ENCODE measurements at regions not wholly inside any gene's neighbourhood (a gene's known extent, or its start where the extent isn't known, plus 50 kb on each side); places are given as distances from the start of the nearest gene placed in this dataset.

DNA sequence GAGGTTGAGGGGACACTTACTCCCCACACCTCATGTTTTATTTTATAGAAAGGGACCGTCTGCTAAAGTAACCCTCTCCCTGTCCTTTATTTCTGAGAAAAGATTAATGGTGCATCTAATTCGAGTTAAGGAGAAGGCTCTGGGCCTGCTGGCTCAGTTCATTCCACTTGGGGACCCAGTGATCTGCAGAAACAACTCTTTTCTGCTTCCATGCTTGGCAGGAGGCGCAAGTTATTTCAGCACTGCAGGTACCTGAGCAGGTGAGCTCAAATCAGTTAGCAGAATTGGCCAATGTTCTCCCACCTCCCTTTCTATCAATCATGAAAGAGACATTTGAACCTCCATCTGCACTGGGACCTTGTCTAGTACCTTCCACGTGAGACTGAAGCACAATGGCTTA is 396.1 kb downstream of the SFMBT2 start:
- TF ChIP-seq EP300 (IDR thresholded peaks at IDR 0.05; ENCODE audit: borderline replicate concordance) (no peak), FOXM1 (IDR thresholded peaks at IDR 0.05; ENCODE audit: borderline replicate concordance, low read depth) (no peak), TEAD4 (IDR thresholded peaks at IDR 0.05) (no peak), ZBTB7A (IDR thresholded peaks at IDR 0.05; ENCODE audit: low read depth) (no peak)
- TF ChIP-seq, protein P1, sequence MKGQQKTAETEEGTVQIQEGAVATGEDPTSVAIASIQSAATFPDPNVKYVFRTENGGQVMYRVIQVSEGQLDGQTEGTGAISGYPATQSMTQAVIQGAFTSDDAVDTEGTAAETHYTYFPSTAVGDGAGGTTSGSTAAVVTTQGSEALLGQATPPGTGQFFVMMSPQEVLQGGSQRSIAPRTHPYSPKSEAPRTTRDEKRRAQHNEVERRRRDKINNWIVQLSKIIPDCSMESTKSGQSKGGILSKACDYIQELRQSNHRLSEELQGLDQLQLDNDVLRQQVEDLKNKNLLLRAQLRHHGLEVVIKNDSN (IDR thresholded peaks at IDR 0.05): no peak
- TF ChIP-seq, protein P2, sequence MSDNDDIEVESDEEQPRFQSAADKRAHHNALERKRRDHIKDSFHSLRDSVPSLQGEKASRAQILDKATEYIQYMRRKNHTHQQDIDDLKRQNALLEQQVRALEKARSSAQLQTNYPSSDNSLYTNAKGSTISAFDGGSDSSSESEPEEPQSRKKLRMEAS (IDR thresholded peaks at IDR 0.05): no peak

DNA sequence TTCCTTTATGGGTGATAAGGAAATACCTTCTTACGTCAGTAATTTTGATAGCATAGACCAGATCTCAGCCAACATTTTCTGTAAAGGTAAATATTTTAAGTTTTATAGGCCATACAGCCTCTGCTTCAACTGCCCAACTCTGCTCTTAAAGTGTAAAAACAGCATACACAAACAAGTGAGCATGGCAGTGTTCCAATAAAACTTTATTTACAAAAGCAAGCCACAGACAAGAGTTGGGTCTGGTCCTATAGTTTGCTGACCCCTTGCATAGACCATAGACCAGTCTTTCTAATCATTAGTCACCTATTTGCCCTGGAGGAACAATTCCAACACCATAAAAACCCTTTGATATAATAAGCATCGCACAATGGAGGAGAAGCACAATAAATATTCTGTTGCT is 398.8 kb downstream of the SFMBT2 start:
- TF ChIP-seq CEBPB (IDR thresholded peaks at IDR 0.05) (no peak), YY1 (IDR thresholded peaks at IDR 0.05; ENCODE audit: low read depth) (no peak), TEAD4 (IDR thresholded peaks at IDR 0.05) (no peak), TCF12 (IDR thresholded peaks at IDR 0.05; ENCODE audit: low read depth) (no peak), NFIC (IDR thresholded peaks at IDR 0.05) (no peak), ZBTB7A (IDR thresholded peaks at IDR 0.05; ENCODE audit: low read depth) (no peak), EP300 (IDR thresholded peaks at IDR 0.05; ENCODE audit: borderline replicate concordance) (no peak), FOXM1 (IDR thresholded peaks at IDR 0.05; ENCODE audit: borderline replicate concordance, low read depth) (no peak), TAF1 (IDR thresholded peaks at IDR 0.05; ENCODE audit: low read depth) (no peak), EGR1 (IDR thresholded peaks at IDR 0.05) (no peak), CREB1 (IDR thresholded peaks at IDR 0.05; ENCODE audit: low read depth) (no peak), RAD21 (IDR thresholded peaks at IDR 0.05; ENCODE audit: low read depth) (no peak)
- TF ChIP-seq, protein P2 (IDR thresholded peaks at IDR 0.05): no peak
- TF ChIP-seq, protein P3, sequence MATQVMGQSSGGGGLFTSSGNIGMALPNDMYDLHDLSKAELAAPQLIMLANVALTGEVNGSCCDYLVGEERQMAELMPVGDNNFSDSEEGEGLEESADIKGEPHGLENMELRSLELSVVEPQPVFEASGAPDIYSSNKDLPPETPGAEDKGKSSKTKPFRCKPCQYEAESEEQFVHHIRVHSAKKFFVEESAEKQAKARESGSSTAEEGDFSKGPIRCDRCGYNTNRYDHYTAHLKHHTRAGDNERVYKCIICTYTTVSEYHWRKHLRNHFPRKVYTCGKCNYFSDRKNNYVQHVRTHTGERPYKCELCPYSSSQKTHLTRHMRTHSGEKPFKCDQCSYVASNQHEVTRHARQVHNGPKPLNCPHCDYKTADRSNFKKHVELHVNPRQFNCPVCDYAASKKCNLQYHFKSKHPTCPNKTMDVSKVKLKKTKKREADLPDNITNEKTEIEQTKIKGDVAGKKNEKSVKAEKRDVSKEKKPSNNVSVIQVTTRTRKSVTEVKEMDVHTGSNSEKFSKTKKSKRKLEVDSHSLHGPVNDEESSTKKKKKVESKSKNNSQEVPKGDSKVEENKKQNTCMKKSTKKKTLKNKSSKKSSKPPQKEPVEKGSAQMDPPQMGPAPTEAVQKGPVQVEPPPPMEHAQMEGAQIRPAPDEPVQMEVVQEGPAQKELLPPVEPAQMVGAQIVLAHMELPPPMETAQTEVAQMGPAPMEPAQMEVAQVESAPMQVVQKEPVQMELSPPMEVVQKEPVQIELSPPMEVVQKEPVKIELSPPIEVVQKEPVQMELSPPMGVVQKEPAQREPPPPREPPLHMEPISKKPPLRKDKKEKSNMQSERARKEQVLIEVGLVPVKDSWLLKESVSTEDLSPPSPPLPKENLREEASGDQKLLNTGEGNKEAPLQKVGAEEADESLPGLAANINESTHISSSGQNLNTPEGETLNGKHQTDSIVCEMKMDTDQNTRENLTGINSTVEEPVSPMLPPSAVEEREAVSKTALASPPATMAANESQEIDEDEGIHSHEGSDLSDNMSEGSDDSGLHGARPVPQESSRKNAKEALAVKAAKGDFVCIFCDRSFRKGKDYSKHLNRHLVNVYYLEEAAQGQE (IDR thresholded peaks at IDR 0.05; ENCODE audit: low read depth): no peak
- TF ChIP-seq, protein P1 (IDR thresholded peaks at IDR 0.05): no peak

DNA sequence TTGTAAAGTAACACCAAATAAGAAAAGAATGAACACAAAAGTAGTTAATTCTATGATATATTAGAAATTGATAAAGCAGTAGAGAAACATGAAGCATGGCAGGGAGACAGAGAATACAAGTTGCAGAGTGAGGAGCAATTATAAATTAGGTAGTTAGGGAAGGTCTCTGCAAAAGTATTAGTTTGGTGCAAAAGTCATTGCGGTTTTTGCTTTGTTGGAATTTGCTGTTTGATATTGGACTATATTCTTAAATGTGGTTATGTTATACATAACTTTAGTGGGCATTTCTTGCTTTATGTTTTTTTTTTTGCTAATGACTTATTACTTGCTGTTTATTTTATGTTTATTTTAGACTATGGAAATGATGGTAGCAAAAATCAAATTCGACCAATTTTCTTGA is 402.2 kb downstream of the SFMBT2 start:
- TF ChIP-seq, protein P1 (IDR thresholded peaks at IDR 0.05): no peak
- TF ChIP-seq NFIC (IDR thresholded peaks at IDR 0.05) (no peak), FOXM1 (IDR thresholded peaks at IDR 0.05; ENCODE audit: borderline replicate concordance, low read depth) (no peak), TCF12 (IDR thresholded peaks at IDR 0.05; ENCODE audit: low read depth) (no peak), CEBPB (IDR thresholded peaks at IDR 0.05) (no peak), EGR1 (IDR thresholded peaks at IDR 0.05) (no peak), ZBTB7A (IDR thresholded peaks at IDR 0.05; ENCODE audit: low read depth) (no peak), YY1 (IDR thresholded peaks at IDR 0.05; ENCODE audit: low read depth) (no peak), CREB1 (IDR thresholded peaks at IDR 0.05; ENCODE audit: low read depth) (no peak), EP300 (IDR thresholded peaks at IDR 0.05; ENCODE audit: borderline replicate concordance) (no peak), TEAD4 (IDR thresholded peaks at IDR 0.05) (no peak), RAD21 (IDR thresholded peaks at IDR 0.05; ENCODE audit: low read depth) (no peak), TAF1 (IDR thresholded peaks at IDR 0.05; ENCODE audit: low read depth) (no peak)
- TF ChIP-seq, protein P3 (IDR thresholded peaks at IDR 0.05; ENCODE audit: low read depth): no peak
- TF ChIP-seq, protein P2 (IDR thresholded peaks at IDR 0.05): no peak

DNA sequence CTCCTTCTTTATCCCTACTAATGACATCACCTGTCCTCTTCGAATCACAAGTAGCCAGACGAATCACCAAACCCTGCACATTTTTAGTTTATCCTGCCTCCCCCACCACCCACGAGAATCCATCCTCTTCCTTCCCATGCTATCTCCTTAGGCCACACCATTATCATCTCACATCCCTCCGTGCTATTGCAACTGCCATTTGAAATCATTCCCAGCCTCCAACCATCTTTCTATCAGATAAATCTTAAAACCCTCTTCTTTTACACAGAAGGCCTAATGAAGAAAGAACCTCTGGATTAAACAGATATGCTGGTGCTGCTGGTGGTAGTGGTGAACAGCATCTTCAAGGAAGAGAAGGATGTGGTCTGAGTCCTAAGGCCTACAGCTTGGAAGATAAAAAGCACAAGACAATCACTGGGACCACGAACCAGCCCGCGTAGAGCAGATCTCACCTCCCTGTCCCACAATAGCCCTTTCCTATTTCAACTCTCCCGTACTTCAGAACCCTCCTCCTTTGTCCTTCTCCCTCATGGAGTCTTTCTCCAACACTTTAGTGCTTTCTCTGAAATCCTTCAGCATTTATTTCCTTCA is 403.1 kb downstream of the SFMBT2 start:
- TF ChIP-seq, protein P3 (IDR thresholded peaks at IDR 0.05; ENCODE audit: low read depth): no peak
- TF ChIP-seq EP300 (IDR thresholded peaks at IDR 0.05; ENCODE audit: borderline replicate concordance) (no peak), ZBTB7A (IDR thresholded peaks at IDR 0.05; ENCODE audit: low read depth) (no peak), TAF1 (IDR thresholded peaks at IDR 0.05; ENCODE audit: low read depth) (no peak), NFIC (IDR thresholded peaks at IDR 0.05) (no peak), EGR1 (IDR thresholded peaks at IDR 0.05) (no peak), CEBPB (IDR thresholded peaks at IDR 0.05) (no peak), TEAD4 (IDR thresholded peaks at IDR 0.05) (no peak)

Data from Ishikawa (cell line).